A673 (cell line): ENCODE measurements at regions not wholly inside any gene's neighbourhood (a gene's known extent, or its start where the extent isn't known, plus 50 kb on each side); places are given as distances from the start of the nearest gene placed in this dataset.

ENCODE experiments used
- EZH2 ChIP-seq: fragments of 200-600 bp; sonication (generic); IDR thresholded peaks from 2 replicates; pipeline ENCODE4 v1.6.1; 2017; ENCODE audit warnings: borderline replicate concordance, low read depth, mild to moderate bottlenecking, mixed read lengths, antibody characterized with exemption, low read length; ENCODE audit not compliant: poor library complexity, severe bottlenecking
- TF ChIP-seq, protein P1 (sequence below): fragments of 300-800, 200-600 bp; sonication (generic); conservative IDR thresholded peaks from 2 replicates; pipeline ENCODE4 v1.5.1; 2017; ENCODE audit warnings: low read depth, mild to moderate bottlenecking, antibody characterized with exemption, low read length, moderate library complexity, mixed read lengths

DNA sequence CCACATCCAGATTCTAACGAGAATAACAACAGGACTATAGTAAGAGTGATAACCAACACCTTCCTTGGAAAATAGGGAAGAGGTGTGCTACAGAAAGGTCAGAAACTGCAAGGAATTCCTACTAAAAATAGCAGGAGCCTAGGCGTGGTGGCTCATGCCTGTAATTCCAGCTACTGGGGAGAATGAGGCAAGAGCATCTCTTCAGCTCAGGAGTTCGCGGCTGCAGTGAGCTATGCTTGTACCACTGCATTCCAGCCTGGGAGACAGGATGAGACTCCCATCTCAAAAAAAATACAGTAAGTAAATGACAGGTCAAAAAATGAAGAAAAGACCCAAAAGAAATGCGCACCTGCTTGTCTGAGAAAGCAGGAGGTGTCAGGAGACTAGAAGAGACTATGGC, 101.5 kb upstream of the TSHZ3 start:
- TF ChIP-seq, protein P1, sequence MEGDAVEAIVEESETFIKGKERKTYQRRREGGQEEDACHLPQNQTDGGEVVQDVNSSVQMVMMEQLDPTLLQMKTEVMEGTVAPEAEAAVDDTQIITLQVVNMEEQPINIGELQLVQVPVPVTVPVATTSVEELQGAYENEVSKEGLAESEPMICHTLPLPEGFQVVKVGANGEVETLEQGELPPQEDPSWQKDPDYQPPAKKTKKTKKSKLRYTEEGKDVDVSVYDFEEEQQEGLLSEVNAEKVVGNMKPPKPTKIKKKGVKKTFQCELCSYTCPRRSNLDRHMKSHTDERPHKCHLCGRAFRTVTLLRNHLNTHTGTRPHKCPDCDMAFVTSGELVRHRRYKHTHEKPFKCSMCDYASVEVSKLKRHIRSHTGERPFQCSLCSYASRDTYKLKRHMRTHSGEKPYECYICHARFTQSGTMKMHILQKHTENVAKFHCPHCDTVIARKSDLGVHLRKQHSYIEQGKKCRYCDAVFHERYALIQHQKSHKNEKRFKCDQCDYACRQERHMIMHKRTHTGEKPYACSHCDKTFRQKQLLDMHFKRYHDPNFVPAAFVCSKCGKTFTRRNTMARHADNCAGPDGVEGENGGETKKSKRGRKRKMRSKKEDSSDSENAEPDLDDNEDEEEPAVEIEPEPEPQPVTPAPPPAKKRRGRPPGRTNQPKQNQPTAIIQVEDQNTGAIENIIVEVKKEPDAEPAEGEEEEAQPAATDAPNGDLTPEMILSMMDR = no peak
- no peak for TF ChIP-seq EZH2
